SU-DHL-6 (cell line): ENCODE measurements at regions not wholly inside any gene's neighbourhood (a gene's known extent, or its start where the extent isn't known, plus 50 kb on each side); places are given as distances from the start of the nearest gene placed in this dataset.

ENCODE experiments used
- EZH2phosphoT487 ChIP-seq: fragments of 200-600 bp; sonication (generic), shearing (Covaris generic); conservative IDR thresholded peaks from 2 replicates; pipeline ENCODE4 v1.6.1; 2018; ENCODE audit warnings: mild to moderate bottlenecking, antibody characterized with exemption, low read length, moderate library complexity, mixed read lengths
- TF ChIP-seq, protein P1 (sequence below): fragments of 200-600 bp; sonication (generic); IDR thresholded peaks from one replicate; pipeline ENCODE4 v1.5.1; 2017; ENCODE audit warnings: antibody characterized with exemption, mild to moderate bottlenecking, low read length, moderate library complexity; ENCODE audit not compliant: insufficient read depth, poor library complexity, severe bottlenecking

GRCh38 chr12:9509464-9510161 lies 98.1 kb downstream of the KLRB1 start:
- TF ChIP-seq, protein P1, sequence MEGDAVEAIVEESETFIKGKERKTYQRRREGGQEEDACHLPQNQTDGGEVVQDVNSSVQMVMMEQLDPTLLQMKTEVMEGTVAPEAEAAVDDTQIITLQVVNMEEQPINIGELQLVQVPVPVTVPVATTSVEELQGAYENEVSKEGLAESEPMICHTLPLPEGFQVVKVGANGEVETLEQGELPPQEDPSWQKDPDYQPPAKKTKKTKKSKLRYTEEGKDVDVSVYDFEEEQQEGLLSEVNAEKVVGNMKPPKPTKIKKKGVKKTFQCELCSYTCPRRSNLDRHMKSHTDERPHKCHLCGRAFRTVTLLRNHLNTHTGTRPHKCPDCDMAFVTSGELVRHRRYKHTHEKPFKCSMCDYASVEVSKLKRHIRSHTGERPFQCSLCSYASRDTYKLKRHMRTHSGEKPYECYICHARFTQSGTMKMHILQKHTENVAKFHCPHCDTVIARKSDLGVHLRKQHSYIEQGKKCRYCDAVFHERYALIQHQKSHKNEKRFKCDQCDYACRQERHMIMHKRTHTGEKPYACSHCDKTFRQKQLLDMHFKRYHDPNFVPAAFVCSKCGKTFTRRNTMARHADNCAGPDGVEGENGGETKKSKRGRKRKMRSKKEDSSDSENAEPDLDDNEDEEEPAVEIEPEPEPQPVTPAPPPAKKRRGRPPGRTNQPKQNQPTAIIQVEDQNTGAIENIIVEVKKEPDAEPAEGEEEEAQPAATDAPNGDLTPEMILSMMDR = no peak
- no peak for TF ChIP-seq EZH2phosphoT487
